IPS-18a (cell line): ENCODE measurements at regions not wholly inside any gene's neighbourhood (a gene's known extent, or its start where the extent isn't known, plus 50 kb on each side); places are given as distances from the start of the nearest gene placed in this dataset.
"Not testable (repeated sequence)": the region's sequence is repeated elsewhere in the genome, so short reads cannot be mapped to it uniquely, and the experiment has no call there.

Experiments
- H3K27ac ChIP-seq: one replicate; pipeline ENCODE4 v1.5.1; 2013; ENCODE audit warnings: low read length
- H3K27me3 ChIP-seq: one replicate; pipeline ENCODE4 v1.6.1; 2013; ENCODE audit warnings: mild to moderate bottlenecking, low read length; ENCODE audit not compliant: control insufficient read depth, insufficient read depth
- H3K36me3 ChIP-seq: one replicate; pipeline ENCODE4 v1.6.1; 2013; ENCODE audit warnings: low read depth, low read length; ENCODE audit not compliant: control insufficient read depth
- H3K4me1 ChIP-seq: one replicate; pipeline ENCODE4 v1.6.1; 2013; ENCODE audit warnings: low read depth, low read length; ENCODE audit not compliant: control insufficient read depth
- H3K4me3 ChIP-seq: one replicate; pipeline ENCODE4 v1.5.1; 2013; ENCODE audit warnings: low read length
- H3K9ac ChIP-seq: one replicate; pipeline ENCODE4 v1.6.1; 2013; ENCODE audit warnings: mild to moderate bottlenecking, low read length, moderate library complexity
- H3K9me3 ChIP-seq: one replicate; pipeline ENCODE4 v1.6.1; 2013; ENCODE audit warnings: low read depth, low read length; ENCODE audit not compliant: control insufficient read depth

DNA sequence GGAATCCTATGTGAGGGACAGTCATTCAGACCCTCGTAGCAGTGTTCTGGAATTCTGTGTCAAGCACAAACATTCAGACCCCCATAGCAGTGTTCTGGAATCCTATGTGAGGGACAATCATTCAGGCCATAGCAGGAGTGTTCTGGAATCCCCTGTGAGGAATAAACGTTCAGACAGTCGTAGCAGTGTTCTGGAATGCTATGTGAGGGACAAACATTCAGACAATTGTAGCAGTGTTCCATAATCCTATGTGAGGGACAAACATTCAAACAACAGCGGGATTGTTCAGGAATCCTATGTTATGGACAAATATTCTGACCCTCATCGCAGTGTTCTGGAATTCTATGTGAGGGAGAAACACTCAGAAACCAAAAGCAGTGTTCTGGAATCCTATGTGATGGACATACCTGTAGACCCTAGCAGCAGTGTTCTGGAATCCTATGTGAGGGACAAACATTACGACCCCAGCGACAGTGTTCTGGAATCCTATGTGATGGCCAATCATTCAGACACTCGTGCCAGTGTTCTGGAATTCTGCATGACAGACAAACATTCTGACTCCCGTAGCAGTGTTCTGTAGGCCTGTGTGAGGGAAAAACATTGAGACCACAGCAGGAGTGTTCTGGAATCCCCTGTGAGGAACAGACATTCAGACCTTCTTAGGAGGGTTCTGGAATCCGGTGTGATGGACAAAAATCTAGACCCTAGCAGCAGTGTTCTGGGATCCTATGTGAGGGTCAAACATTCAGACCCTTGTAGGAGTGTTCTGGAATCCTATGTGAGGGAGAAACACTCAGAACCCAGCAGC lies 388.1 kb upstream of the SPATA31A5 start:
- not testable (repeated sequence) for H3K9ac ChIP-seq, H3K27me3 ChIP-seq
- peaks cover 59% of the 10 kb centered on the region for H3K9me3 ChIP-seq

DNA sequence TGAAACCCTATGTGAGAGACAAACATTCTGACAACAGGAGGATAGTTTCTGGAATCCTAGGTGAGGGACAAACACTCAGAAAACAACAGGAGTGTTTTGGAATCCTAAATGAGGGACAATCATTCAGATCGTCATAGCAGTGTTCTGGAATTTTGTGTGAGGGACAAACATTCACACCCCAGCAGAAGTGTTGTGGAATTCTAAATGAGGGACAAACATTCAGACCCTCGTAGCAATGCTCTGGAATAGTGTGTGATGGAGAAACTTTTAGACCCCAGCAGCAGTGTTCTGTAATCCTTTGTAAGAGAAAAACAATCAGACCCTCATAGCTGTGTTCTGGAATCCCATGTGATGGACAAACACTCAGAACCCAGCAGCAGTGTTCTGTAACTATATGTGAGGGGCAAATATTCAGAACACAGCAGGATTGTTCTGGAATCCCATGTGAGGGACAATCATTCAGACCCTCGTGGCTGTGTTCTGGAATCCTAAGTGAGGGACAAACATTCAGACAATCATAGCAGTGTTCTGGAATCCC lies 387.4 kb upstream of the SPATA31A5 start:
- not testable (repeated sequence) for H3K4me3 ChIP-seq, H3K27me3 ChIP-seq, H3K36me3 ChIP-seq, H3K4me1 ChIP-seq, H3K27ac ChIP-seq, H3K9ac ChIP-seq
- peaks cover 53% of the 10 kb centered on the region for H3K9me3 ChIP-seq

More for the DNA sequence above, 388.1 kb upstream of the SPATA31A5 start:
- not testable (repeated sequence) for H3K4me1 ChIP-seq, H3K4me3 ChIP-seq, H3K27ac ChIP-seq, H3K36me3 ChIP-seq

DNA sequence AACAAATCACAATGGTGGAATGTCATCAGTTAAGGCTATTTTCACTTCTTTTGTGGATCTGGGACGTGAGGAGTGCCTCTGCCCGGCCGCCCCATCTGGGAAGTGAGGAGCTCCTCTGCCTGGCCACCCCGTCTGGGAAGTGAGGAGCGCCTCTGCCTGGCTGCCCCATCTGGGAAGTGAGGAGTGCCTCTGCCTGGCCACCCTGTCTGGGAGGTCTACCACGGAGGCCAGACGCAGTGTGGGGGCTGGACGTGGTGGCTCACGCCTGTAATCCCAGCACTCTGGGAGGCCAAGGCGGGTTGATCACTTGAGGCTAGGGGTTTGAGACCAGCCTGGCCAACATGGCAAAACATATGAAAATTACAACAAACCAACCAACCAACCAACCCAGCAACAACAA lies 369.7 kb upstream of the SPATA31A5 start:
- H3K9me3 ChIP-seq = peaks cover 37% of the 10 kb centered on the region
- H3K9ac ChIP-seq, H3K27ac ChIP-seq, H3K4me1 ChIP-seq, H3K36me3 ChIP-seq, H3K27me3 ChIP-seq, H3K4me3 ChIP-seq: not testable (repeated sequence)

DNA sequence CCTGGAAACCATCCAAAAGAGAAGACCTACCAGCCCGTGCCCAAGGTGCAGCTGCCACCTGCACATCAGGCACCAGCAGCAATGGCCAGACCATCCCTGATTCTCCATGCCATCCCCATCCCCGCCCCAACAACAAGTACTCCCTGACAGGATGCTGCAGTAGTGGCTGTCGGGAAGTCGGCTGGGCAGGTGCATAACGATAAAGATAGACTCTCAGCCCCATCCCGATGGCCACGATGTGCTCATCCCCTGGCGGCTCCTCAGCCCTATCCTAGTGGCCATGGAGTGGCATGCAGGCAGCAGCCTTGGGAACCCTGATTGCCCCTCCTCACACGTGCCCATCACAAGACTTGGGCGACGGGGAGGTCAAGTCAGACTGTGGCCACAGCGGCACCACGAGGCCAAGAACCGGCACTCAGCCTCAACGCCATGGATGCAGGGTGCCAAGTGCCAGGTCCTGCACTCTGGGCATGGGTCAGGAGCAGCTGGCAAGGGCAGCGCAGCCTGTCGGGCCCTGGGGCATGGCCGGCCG lies 368.8 kb upstream of the SPATA31A5 start:
- H3K36me3 ChIP-seq = no peaks in the 10 kb centered on the region
- H3K27ac ChIP-seq = no peak overlapping the region
- H3K9ac ChIP-seq = no peak overlapping the region
- no peaks in the 10 kb centered on the region for H3K27me3 ChIP-seq
- H3K4me1 ChIP-seq = no peaks in the 10 kb centered on the region
- H3K9me3 ChIP-seq = peaks cover 35% of the 10 kb centered on the region
- H3K4me3 ChIP-seq = no peak overlapping the region

DNA sequence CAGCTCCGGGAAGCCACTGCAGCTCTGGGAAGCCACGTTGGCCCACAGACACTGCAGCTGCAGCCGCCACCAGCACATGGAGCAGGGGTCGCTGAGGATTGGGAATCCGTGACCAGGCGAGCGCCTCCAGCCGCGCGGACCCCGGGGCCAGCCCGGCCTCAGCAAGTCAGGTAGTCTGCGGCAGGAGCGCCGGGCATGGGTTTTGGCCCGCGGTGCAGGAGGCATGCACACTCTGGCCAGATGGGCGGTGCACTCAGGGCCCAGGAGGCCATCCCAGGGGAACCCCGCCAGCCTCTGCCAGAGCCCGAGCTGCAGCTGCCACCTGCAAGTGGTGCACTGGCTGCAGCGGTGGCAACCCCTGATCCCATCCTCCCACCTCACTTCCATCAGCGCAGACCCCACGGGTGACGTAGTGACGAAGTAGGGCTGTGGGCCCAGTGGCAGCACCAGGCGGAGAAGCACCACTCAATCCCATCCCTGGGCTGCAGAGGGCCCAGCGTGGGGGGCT lies 368.3 kb upstream of the SPATA31A5 start:
- Histone ChIP-seq H3K4me3 (no peak overlapping the region), H3K9me3 (peaks cover 33% of the 10 kb centered on the region), H3K36me3 (no peaks in the 10 kb centered on the region), H3K4me1 (no peaks in the 10 kb centered on the region), H3K27ac (no peak overlapping the region), H3K9ac (no peak overlapping the region), H3K27me3 (no peaks in the 10 kb centered on the region)

DNA sequence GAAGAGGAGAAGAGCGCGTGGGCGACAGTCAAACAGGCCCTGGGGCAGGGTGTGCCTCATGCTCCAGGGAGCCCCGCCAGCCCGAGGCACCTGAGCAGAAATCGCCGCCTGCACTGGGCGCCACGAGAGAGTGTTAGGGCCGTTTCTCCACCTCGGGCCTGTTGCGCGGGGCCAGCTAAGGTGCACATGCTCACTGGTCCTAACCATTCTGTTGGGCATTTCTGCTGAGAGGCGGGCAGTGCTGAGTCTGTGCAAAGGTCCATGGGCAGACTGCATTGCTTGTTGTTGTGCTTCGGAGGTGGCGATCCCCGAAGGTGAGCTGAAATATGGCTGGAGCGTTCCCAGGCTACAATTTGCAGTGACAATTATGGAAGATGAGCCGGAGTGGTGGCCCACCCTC lies 367.8 kb upstream of the SPATA31A5 start:
- no peak overlapping the region for H3K9ac ChIP-seq
- H3K27me3 ChIP-seq = no peaks in the 10 kb centered on the region
- no peaks in the 10 kb centered on the region for H3K4me1 ChIP-seq
- no peak overlapping the region for H3K4me3 ChIP-seq
- no peaks in the 10 kb centered on the region for H3K36me3 ChIP-seq
- peaks cover 33% of the 10 kb centered on the region for H3K9me3 ChIP-seq
- no peak overlapping the region for H3K27ac ChIP-seq

DNA sequence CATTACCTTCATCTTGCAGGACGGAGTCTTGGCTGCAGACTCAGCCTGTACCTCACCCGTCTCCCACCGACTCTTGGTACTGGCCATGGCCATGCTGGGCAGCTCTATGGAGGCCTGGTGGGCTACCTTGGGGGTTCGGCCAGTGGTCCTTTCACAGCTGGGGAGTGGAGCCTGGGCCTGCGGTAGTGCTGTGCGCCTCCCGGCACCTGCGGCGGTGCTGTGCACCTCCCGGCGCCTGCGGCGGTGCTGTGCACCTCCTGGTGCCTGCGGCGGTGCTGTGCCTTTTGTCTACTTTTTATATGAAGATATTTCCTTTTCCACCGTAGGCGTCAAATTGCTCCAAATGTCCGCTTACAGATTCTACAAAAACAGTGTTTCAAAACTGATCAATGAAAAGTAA lies 367.2 kb upstream of the SPATA31A5 start:
- H3K4me1 ChIP-seq, H3K4me3 ChIP-seq, H3K36me3 ChIP-seq, H3K9ac ChIP-seq, H3K27me3 ChIP-seq, H3K27ac ChIP-seq: not testable (repeated sequence)
- peaks cover 33% of the 10 kb centered on the region for H3K9me3 ChIP-seq
